ENCODE measurements at regions not wholly inside any gene's neighbourhood (a gene's known extent, or its start where the extent isn't known, plus 50 kb on each side); places are given as distances from the start of the nearest gene placed in this dataset.

GRCh38 chr5:5981562-5981961 lies 396.8 kb downstream of the MED10 start:
- no peak overlapping the region for H3K4me2 ChIP-seq (ENCODE audit: control insufficient read depth, extremely low read depth, insufficient read depth, low read depth, low read length)
- no peak overlapping the region for H3K27ac ChIP-seq (ENCODE audit: control insufficient read depth, insufficient read depth, low read length)
- no peaks in the 10 kb centered on the region for H4K20me1 ChIP-seq (ENCODE audit: control insufficient read depth, extremely low read depth, insufficient read depth, low read length)
- dilution Hi-C loops (cut with MboI; ENCODE audit: extremely low pct_ligation_motif_present, low sequenced_read_pairs), result no loop called here
- TF ChIP-seq CTCF (optimal IDR thresholded peaks at IDR 0.05 in 1 of 3, IDR thresholded peaks at IDR 0.05 in 1 of 3, conservative IDR thresholded peaks at IDR 0.05 in 1 of 3; ENCODE audit: extremely low read depth in 1 of 3, insufficient read depth in 2 of 3, low read length in 3 of 3) (no peak), EZH2 (IDR thresholded peaks at IDR 0.05; ENCODE audit: low read length) (no peak)
- H3K9me1 ChIP-seq (ENCODE audit: control insufficient read depth, extremely low read depth, insufficient read depth, low read length), result no peaks in the 10 kb centered on the region
- H3K4me1 ChIP-seq (ENCODE audit: control insufficient read depth, extremely low read depth, insufficient read depth, low read length), result no peaks in the 10 kb centered on the region
- no peak overlapping the region for H3K4me3 ChIP-seq (ENCODE audit: control insufficient read depth in 2 of 3, extremely low read depth in 1 of 3, insufficient read depth in 2 of 3, low read depth in 1 of 3, low read length in 3 of 3)
- DNase-seq (ENCODE audit: low read depth, low spot score) (no peak), FAIRE-seq (no peak)
- H3K36me3 ChIP-seq (ENCODE audit: control insufficient read depth in 2 of 2, extremely low read depth in 1 of 2, insufficient read depth in 2 of 2, low read length in 2 of 2), result no peaks in the 10 kb centered on the region
- H3K27me3 ChIP-seq (ENCODE audit: control insufficient read depth, extremely low read depth, insufficient read depth, low read length), result no peaks in the 10 kb centered on the region
- H3K9me3 ChIP-seq (ENCODE audit: control insufficient read depth, low read depth, low read length), result no peaks in the 10 kb centered on the region
- H3K79me2 ChIP-seq (ENCODE audit: control insufficient read depth, insufficient read depth, low read length), result no peaks in the 10 kb centered on the region
- no peak overlapping the region for H3K9ac ChIP-seq (ENCODE audit: control insufficient read depth, extremely low read depth, insufficient read depth, low read length)
- no peak overlapping the region for H2AFZ ChIP-seq (ENCODE audit: control insufficient read depth, low read length)

GRCh38 chr5:5980538-5980895 lies 397.8 kb downstream of the MED10 start:
- Histone ChIP-seq H3K4me2 (ENCODE audit: control insufficient read depth, extremely low read depth, insufficient read depth, low read depth, low read length) (no peak overlapping the region), H3K9me1 (ENCODE audit: control insufficient read depth, extremely low read depth, insufficient read depth, low read length) (no peaks in the 10 kb centered on the region), H3K27ac (ENCODE audit: control insufficient read depth, insufficient read depth, low read length) (no peak overlapping the region), H2AFZ (ENCODE audit: control insufficient read depth, low read length) (no peak overlapping the region), H3K9ac (ENCODE audit: control insufficient read depth, extremely low read depth, insufficient read depth, low read length) (no peak overlapping the region), H3K4me3 (ENCODE audit: control insufficient read depth in 2 of 3, extremely low read depth in 1 of 3, insufficient read depth in 2 of 3, low read depth in 1 of 3, low read length in 3 of 3) (no peak overlapping the region), H3K9me3 (ENCODE audit: control insufficient read depth, low read depth, low read length) (no peaks in the 10 kb centered on the region), H3K4me1 (ENCODE audit: control insufficient read depth, extremely low read depth, insufficient read depth, low read length) (no peaks in the 10 kb centered on the region), H3K79me2 (ENCODE audit: control insufficient read depth, insufficient read depth, low read length) (no peaks in the 10 kb centered on the region), H4K20me1 (ENCODE audit: control insufficient read depth, extremely low read depth, insufficient read depth, low read length) (no peaks in the 10 kb centered on the region), H3K27me3 (ENCODE audit: control insufficient read depth, extremely low read depth, insufficient read depth, low read length) (no peaks in the 10 kb centered on the region), H3K36me3 (ENCODE audit: control insufficient read depth in 2 of 2, extremely low read depth in 1 of 2, insufficient read depth in 2 of 2, low read length in 2 of 2) (no peaks in the 10 kb centered on the region)
- dilution Hi-C loops (cut with MboI; ENCODE audit: extremely low pct_ligation_motif_present, low sequenced_read_pairs), result no loop called here
- FAIRE-seq (no peak), DNase-seq (ENCODE audit: low read depth, low spot score) (no peak)
- TF ChIP-seq EZH2 (IDR thresholded peaks at IDR 0.05; ENCODE audit: low read length), result no peak
- TF ChIP-seq CTCF (optimal IDR thresholded peaks at IDR 0.05 in 1 of 3, IDR thresholded peaks at IDR 0.05 in 1 of 3, conservative IDR thresholded peaks at IDR 0.05 in 1 of 3; ENCODE audit: extremely low read depth in 1 of 3, insufficient read depth in 2 of 3, low read length in 3 of 3), result no peak

All from keratinocyte (primary cell).